BJ (cell line): ENCODE measurements at regions not wholly inside any gene's neighbourhood (a gene's known extent, or its start where the extent isn't known, plus 50 kb on each side); places are given as distances from the start of the nearest gene placed in this dataset.

Experiments used
- CTCF ChIA-PET: fragments of 350-600 bp; formaldehyde crosslinking; extraction: SDS; loops from one replicate; lab custom pipeline; 2021; ENCODE audit warnings: antibody characterized with exemption, inconsistent platforms; lab: Yijun Ruan, JAX
- POLR2A ChIA-PET: fragments of 300-600 bp; sonication (Branson Sonifier 250); formaldehyde crosslinking; extraction: SDS; loops from one replicate; lab custom pipeline; 2021; ENCODE audit warnings: antibody characterized with exemption; lab: Charles Lee
- DNase-seq: peaks from one replicate; pipeline ENCODE4 v3.0.0-alpha.2; 2011; ENCODE audit warnings: low read depth
- H3K27me3 ChIP-seq: 2 replicates; pipeline ENCODE4 v1.6.0; 2011; ENCODE audit warnings: low read length; ENCODE audit not compliant: control insufficient read depth, insufficient read depth
- H3K36me3 ChIP-seq: 2 replicates; pipeline ENCODE4 v1.5.1; 2011; ENCODE audit warnings: low read length; ENCODE audit not compliant: control insufficient read depth, insufficient read depth
- H3K4me3 ChIP-seq: 2 replicates; pipeline ENCODE4 v1.5.1; 2011; ENCODE audit warnings: low read depth, mild to moderate bottlenecking, control low read depth, low read length
- CTCF ChIP-seq: IDR thresholded peaks from 2 replicates; pipeline ENCODE4 v1.5.1; 2011; ENCODE audit warnings: low read depth, mild to moderate bottlenecking, control low read depth, inconsistent platforms, low read length, moderate library complexity; ENCODE audit not compliant: insufficient read depth

GRCh38 chr1:188433425-188433824 lies 1604.7 kb downstream of the PLA2G4A start:
- Histone ChIP-seq H3K36me3 (no peaks in the 10 kb centered on the region), H3K4me3 (no peak overlapping the region), H3K27me3 (no peaks in the 10 kb centered on the region)
- TF ChIP-seq CTCF = no peak
- ChIA-PET POLR2A (no interaction called here), CTCF (no interaction called here)
- no peak for DNase-seq

- POLR2A ChIA-PET = no interaction called here
- no peaks in the 10 kb centered on the region for H3K27me3 ChIP-seq
- CTCF ChIA-PET = no interaction called here
Measured at GRCh38 chr1:188444526-188444925, 1615.8 kb downstream of the PLA2G4A start.

GRCh38 chr1:188462837-188463236 lies 1634.1 kb downstream of the PLA2G4A start:
- CTCF ChIA-PET = no interaction called here
- no peak for DNase-seq
- POLR2A ChIA-PET = no interaction called here
- Histone ChIP-seq H3K27me3 (no peaks in the 10 kb centered on the region), H3K36me3 (no peaks in the 10 kb centered on the region), H3K4me3 (no peak overlapping the region)
- TF ChIP-seq CTCF = no peak

More at GRCh38 chr1:188444526-188444925, 1615.8 kb downstream of the PLA2G4A start:
- TF ChIP-seq CTCF = no peak
- no peak for DNase-seq
- Histone ChIP-seq H3K36me3 (no peaks in the 10 kb centered on the region), H3K4me3 (no peak overlapping the region)

GRCh38 chr1:188463919-188464318 lies 1635.2 kb downstream of the PLA2G4A start:
- no peak for TF ChIP-seq CTCF
- no peaks in the 10 kb centered on the region for H3K27me3 ChIP-seq
- H3K36me3 ChIP-seq = no peaks in the 10 kb centered on the region
- H3K4me3 ChIP-seq = no peak overlapping the region
- ChIA-PET CTCF (no interaction called here), POLR2A (no interaction called here)
- no peak for DNase-seq

GRCh38 chr1:188466539-188466938 lies 1637.8 kb downstream of the PLA2G4A start:
- no peaks in the 10 kb centered on the region for H3K36me3 ChIP-seq
- ChIA-PET POLR2A (no interaction called here), CTCF (no interaction called here)
- no peak overlapping the region for H3K4me3 ChIP-seq
- no peak for DNase-seq
- no peak for TF ChIP-seq CTCF
- H3K27me3 ChIP-seq = no peaks in the 10 kb centered on the region
